Keratinocyte (primary cell): ENCODE measurements at regions not wholly inside any gene's neighbourhood (a gene's known extent, or its start where the extent isn't known, plus 50 kb on each side); places are given as distances from the start of the nearest gene placed in this dataset.

ENCODE experiments used
- DNase-seq: peaks from one replicate; pipeline ENCODE4 v3.0.0-alpha.2; 2011; ENCODE audit warnings: low read depth, missing footprints, low spot score
- FAIRE-seq: peaks from 2 replicates; lab custom pipeline; 2011; peaks lifted over from hg19 to GRCh38; lab: Jason Lieb, UNC
- H2AFZ ChIP-seq: 2 replicates; pipeline ENCODE4 v1.6.0; 2012; ENCODE audit warnings: low read length, control low read depth, inconsistent platforms; ENCODE audit not compliant: control insufficient read depth
- H3K27ac ChIP-seq: 2 replicates; pipeline ENCODE4 v1.5.1; 2011; ENCODE audit warnings: low read length; ENCODE audit not compliant: control insufficient read depth, insufficient read depth
- H3K27me3 ChIP-seq: 3 replicates; pipeline ENCODE4 v1.6.0; 2011; ENCODE audit warnings: low read length; ENCODE audit not compliant: control insufficient read depth, insufficient read depth; ENCODE audit errors: extremely low read depth
- H3K36me3 ChIP-seq, 2 experiments: 2 replicates in 1 of 2; 3 replicates in 1 of 2; pipeline ENCODE4 v1.5.1; 2011; ENCODE audit warnings: low read length in 2 of 2, mild to moderate bottlenecking in 1 of 2; ENCODE audit not compliant: control insufficient read depth in 2 of 2, insufficient read depth in 2 of 2; ENCODE audit errors: extremely low read depth in 1 of 2
- H3K4me1 ChIP-seq: 3 replicates; pipeline ENCODE4 v1.5.1; 2011; ENCODE audit warnings: low read length; ENCODE audit not compliant: control insufficient read depth, insufficient read depth; ENCODE audit errors: extremely low read depth
- H3K4me2 ChIP-seq: 3 replicates; pipeline ENCODE4 v1.6.0; 2011; ENCODE audit warnings: low read depth, low read length; ENCODE audit not compliant: control insufficient read depth, insufficient read depth; ENCODE audit errors: extremely low read depth
- H3K4me3 ChIP-seq, 3 experiments: fragments of 200-600 bp in 1 of 3; sonication (generic) in 1 of 3; 2 replicates in 2 of 3; 3 replicates in 1 of 3; pipeline ENCODE4 v1.5.1; 2011 to 2016; ENCODE audit warnings: low read length in 3 of 3, mild to moderate bottlenecking in 3 of 3, control low read depth in 2 of 3, inconsistent platforms in 1 of 3, low read depth in 1 of 3, mixed read lengths in 1 of 3, mixed run types in 1 of 3, moderate library complexity in 1 of 3; ENCODE audit not compliant: control insufficient read depth in 2 of 3, insufficient read depth in 2 of 3; ENCODE audit errors: extremely low read depth in 1 of 3
- H3K79me2 ChIP-seq: 2 replicates; pipeline ENCODE4 v1.6.0; 2012; ENCODE audit warnings: low read length; ENCODE audit not compliant: control insufficient read depth, insufficient read depth
- H3K9ac ChIP-seq: 3 replicates; pipeline ENCODE4 v1.6.0; 2011; ENCODE audit warnings: low read length; ENCODE audit not compliant: control insufficient read depth, insufficient read depth; ENCODE audit errors: extremely low read depth
- H3K9me1 ChIP-seq: 3 replicates; pipeline ENCODE4 v1.6.0; 2011; ENCODE audit warnings: low read length; ENCODE audit not compliant: control insufficient read depth, insufficient read depth; ENCODE audit errors: extremely low read depth
- H3K9me3 ChIP-seq: 2 replicates; pipeline ENCODE4 v1.5.1; 2012; ENCODE audit warnings: low read depth, low read length; ENCODE audit not compliant: control insufficient read depth
- H4K20me1 ChIP-seq: 3 replicates; pipeline ENCODE4 v1.6.0; 2011; ENCODE audit warnings: low read length; ENCODE audit not compliant: control insufficient read depth, insufficient read depth; ENCODE audit errors: extremely low read depth
- EZH2 ChIP-seq: IDR thresholded peaks from one replicate; pipeline ENCODE4 v1.6.1; 2012; ENCODE audit warnings: inconsistent platforms, mild to moderate bottlenecking, low read length, moderate library complexity
- dilution Hi-C: fragments of 300-500 bp; cut with MboI; formaldehyde crosslinking; loops from one replicate; pipeline ENCODE4 v1.7.0; 2020; ENCODE audit warnings: low sequenced_read_pairs; ENCODE audit not compliant: extremely low pct_ligation_motif_present
- TF ChIP-seq, protein P1 (sequence below), 3 experiments: IDR thresholded peaks in 1 of 3; conservative IDR thresholded peaks in 1 of 3; optimal IDR thresholded peaks in 1 of 3; 2 replicates in 2 of 3; 3 replicates in 1 of 3; pipeline versions ENCODE3 to v1.5.1; 2011; ENCODE audit warnings: low read length in 3 of 3, mild to moderate bottlenecking in 3 of 3, moderate library complexity in 2 of 3, control low read depth in 1 of 3, inconsistent platforms in 1 of 3; ENCODE audit not compliant: insufficient read depth in 2 of 3; ENCODE audit errors: extremely low read depth in 1 of 3

DNA sequence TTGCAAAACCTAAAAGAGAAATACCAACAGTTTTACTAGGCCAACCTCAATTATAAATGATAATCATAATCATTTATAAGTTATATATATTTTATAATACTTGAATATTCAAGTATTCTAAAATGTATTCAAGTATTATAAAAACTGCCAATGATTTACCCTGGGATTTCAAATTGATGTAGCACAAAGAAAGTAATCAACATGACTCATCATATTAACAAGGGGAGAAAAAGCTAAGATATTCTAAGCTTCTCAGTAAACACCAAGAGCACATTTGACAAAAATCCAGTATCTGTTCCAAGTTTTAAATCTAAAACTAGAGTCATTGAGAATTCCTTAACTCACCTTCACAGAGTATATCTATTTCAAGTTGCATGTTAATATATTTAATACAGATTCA is 56.1 kb downstream of the CAPZA3 start:
- no peak overlapping the region for H3K4me2 ChIP-seq
- FAIRE-seq (no peak), DNase-seq (no peak)
- TF ChIP-seq, protein P1, sequence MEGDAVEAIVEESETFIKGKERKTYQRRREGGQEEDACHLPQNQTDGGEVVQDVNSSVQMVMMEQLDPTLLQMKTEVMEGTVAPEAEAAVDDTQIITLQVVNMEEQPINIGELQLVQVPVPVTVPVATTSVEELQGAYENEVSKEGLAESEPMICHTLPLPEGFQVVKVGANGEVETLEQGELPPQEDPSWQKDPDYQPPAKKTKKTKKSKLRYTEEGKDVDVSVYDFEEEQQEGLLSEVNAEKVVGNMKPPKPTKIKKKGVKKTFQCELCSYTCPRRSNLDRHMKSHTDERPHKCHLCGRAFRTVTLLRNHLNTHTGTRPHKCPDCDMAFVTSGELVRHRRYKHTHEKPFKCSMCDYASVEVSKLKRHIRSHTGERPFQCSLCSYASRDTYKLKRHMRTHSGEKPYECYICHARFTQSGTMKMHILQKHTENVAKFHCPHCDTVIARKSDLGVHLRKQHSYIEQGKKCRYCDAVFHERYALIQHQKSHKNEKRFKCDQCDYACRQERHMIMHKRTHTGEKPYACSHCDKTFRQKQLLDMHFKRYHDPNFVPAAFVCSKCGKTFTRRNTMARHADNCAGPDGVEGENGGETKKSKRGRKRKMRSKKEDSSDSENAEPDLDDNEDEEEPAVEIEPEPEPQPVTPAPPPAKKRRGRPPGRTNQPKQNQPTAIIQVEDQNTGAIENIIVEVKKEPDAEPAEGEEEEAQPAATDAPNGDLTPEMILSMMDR (optimal IDR thresholded peaks at IDR 0.05 in 1 of 3, IDR thresholded peaks at IDR 0.05 in 1 of 3, conservative IDR thresholded peaks at IDR 0.05 in 1 of 3; ENCODE audit: extremely low read depth in 1 of 3, insufficient read depth in 2 of 3, low read length in 3 of 3) = no peak
- TF ChIP-seq EZH2 = no peak
- no peaks in the 10 kb centered on the region for H3K79me2 ChIP-seq
- H3K4me1 ChIP-seq = no peaks in the 10 kb centered on the region
- no peak overlapping the region for H3K4me3 ChIP-seq
- no peaks in the 10 kb centered on the region for H4K20me1 ChIP-seq
- no peaks in the 10 kb centered on the region for H3K9me1 ChIP-seq
- H3K36me3 ChIP-seq = no peaks in the 10 kb centered on the region
- H2AFZ ChIP-seq = no peak overlapping the region
- no peaks in the 10 kb centered on the region for H3K27me3 ChIP-seq
- H3K9ac ChIP-seq = no peak overlapping the region
- H3K9me3 ChIP-seq = no peaks in the 10 kb centered on the region
- dilution Hi-C loops = no loop called here
- no peak overlapping the region for H3K27ac ChIP-seq

DNA sequence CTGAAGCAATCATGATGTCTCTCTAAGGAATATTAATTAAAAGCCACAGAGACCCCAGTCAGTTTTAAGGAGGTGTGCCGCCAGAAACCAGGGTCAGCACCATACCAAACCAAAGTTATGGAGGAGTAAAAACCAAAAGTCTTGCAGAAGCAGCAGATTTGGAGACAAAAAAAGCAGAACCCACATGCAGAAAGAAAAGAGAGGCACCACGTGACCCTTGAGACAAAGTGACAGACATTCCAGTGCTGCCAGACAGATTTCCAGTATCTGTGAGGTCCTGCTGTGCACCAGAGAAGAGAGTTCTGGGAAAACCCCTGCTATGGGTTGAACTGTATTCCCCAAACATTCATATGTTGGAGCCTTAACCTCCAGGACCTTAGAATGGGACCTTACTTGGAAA is 59.7 kb downstream of the CAPZA3 start:
- no peak overlapping the region for H3K27ac ChIP-seq
- no peaks in the 10 kb centered on the region for H3K4me1 ChIP-seq
- H3K9ac ChIP-seq = no peak overlapping the region
- no peak overlapping the region for H2AFZ ChIP-seq
- dilution Hi-C loops = no loop called here
- H4K20me1 ChIP-seq = no peaks in the 10 kb centered on the region
- no peaks in the 10 kb centered on the region for H3K9me3 ChIP-seq
- no peak overlapping the region for H3K4me2 ChIP-seq
- no peaks in the 10 kb centered on the region for H3K9me1 ChIP-seq
- H3K4me3 ChIP-seq = no peak overlapping the region
- H3K79me2 ChIP-seq = no peaks in the 10 kb centered on the region
- H3K27me3 ChIP-seq = no peaks in the 10 kb centered on the region
- TF ChIP-seq, protein P1 (optimal IDR thresholded peaks at IDR 0.05 in 1 of 3, IDR thresholded peaks at IDR 0.05 in 1 of 3, conservative IDR thresholded peaks at IDR 0.05 in 1 of 3; ENCODE audit: extremely low read depth in 1 of 3, insufficient read depth in 2 of 3, low read length in 3 of 3) = no peak
- TF ChIP-seq EZH2 = no peak
- DNase-seq = no peak
- peak; percentile 5 for FAIRE-seq
- no peaks in the 10 kb centered on the region for H3K36me3 ChIP-seq
